AG04450 (cell line): ENCODE measurements at regions not wholly inside any gene's neighbourhood (a gene's known extent, or its start where the extent isn't known, plus 50 kb on each side); places are given as distances from the start of the nearest gene placed in this dataset.

Experiments
- CTCF ChIA-PET: fragments of 300-600, 350-600 bp; formaldehyde crosslinking; extraction: SDS; loops from one replicate; lab custom pipeline; 2022; ENCODE audit warnings: antibody characterized with exemption, inconsistent platforms; lab: Charles Lee
- POLR2A ChIA-PET: fragments of 350-600 bp; formaldehyde crosslinking; extraction: SDS; loops from one replicate; lab custom pipeline; 2021; ENCODE audit warnings: antibody characterized with exemption, inconsistent platforms; lab: Yijun Ruan, JAX
- DNase-seq: peaks from one replicate; pipeline ENCODE4 v3.0.0-alpha.2; 2011; ENCODE audit warnings: low read depth, low spot score
- H3K27ac ChIP-seq: one replicate; pipeline ENCODE4 v1.5.1; 2012; ENCODE audit warnings: low read depth, low read length, control low read depth
- H3K27me3 ChIP-seq: one replicate; pipeline ENCODE4 v1.6.0; 2012; ENCODE audit warnings: low read length; ENCODE audit not compliant: control insufficient read depth, insufficient read depth
- H3K4me3 ChIP-seq: 2 replicates; pipeline ENCODE4 v1.5.1; 2011; ENCODE audit warnings: mild to moderate bottlenecking, low read depth, low read length, control low read depth
- H3K9me3 ChIP-seq: 2 replicates; pipeline ENCODE4 v1.5.1; 2012; ENCODE audit warnings: low read length; ENCODE audit not compliant: control insufficient read depth, insufficient read depth
- CTCF ChIP-seq: IDR thresholded peaks from 2 replicates; pipeline ENCODE4 v1.5.1; 2011; ENCODE audit warnings: low read depth, low read length, control low read depth, inconsistent platforms

- no peaks in the 10 kb centered on the region for H3K9me3 ChIP-seq
- H3K27ac ChIP-seq, result no peak overlapping the region
- ChIA-PET CTCF (interaction anchor here (0.6 kb wide), 1 partner anchor 616 kb away, joined by 8 read pairs; no protein-coding TSS in a partner anchor), POLR2A (no interaction called here)
- H3K4me3 ChIP-seq, result no peak overlapping the region
- no peaks in the 10 kb centered on the region for H3K27me3 ChIP-seq
- no peak for DNase-seq
- TF ChIP-seq CTCF, result no peak
Observed at GRCh38 chr5:56552612-56553268, 262.6 kb upstream of the MAP3K1 start.

GRCh38 chr5:56550227-56550626 lies 265.1 kb upstream of the MAP3K1 start:
- ChIA-PET POLR2A (no interaction called here), CTCF (no interaction called here)
- Histone ChIP-seq H3K4me3 (no peak overlapping the region), H3K27ac (no peak overlapping the region), H3K9me3 (no peaks in the 10 kb centered on the region), H3K27me3 (no peaks in the 10 kb centered on the region)
- DNase-seq, result no peak
- TF ChIP-seq CTCF, result no peak

- H3K9me3 ChIP-seq, result no peaks in the 10 kb centered on the region
- no peak for TF ChIP-seq CTCF
- DNase-seq, result no peak
- POLR2A ChIA-PET, result no interaction called here
- no peaks in the 10 kb centered on the region for H3K27me3 ChIP-seq
- CTCF ChIA-PET, result no interaction called here
- H3K4me3 ChIP-seq, result no peak overlapping the region
- no peak overlapping the region for H3K27ac ChIP-seq
Observed at GRCh38 chr5:56549096-56549886, 266.1 kb upstream of the MAP3K1 start.

DNA sequence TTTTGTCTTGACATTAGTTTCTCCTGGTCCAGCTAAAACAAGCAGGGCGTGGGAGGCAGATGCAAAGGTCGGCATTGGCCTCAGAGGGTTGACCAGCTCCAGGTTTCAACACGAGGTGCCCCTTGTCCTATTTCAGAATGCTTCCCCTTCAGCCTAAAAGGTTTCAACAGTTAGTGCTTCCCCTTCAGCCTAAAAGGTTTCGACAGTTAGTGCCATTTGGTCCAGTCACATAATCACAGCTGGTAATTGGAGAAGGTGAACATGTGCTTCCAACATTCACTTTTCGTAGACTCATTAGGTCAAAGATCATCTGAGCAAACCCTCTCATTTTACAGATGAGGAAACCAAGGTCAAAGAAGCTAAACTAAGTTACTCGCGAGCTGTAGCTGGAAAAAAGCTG lies 270.3 kb upstream of the MAP3K1 start:
- POLR2A ChIA-PET, result interaction anchor here (1.2 kb wide), 1 partner anchor 19 kb away, joined by 3 read pairs; no protein-coding TSS in a partner anchor
- DNase-seq, result no peak
- H3K27ac ChIP-seq, result no peak overlapping the region

More for the DNA sequence above, 270.3 kb upstream of the MAP3K1 start:
- Histone ChIP-seq H3K9me3 (no peaks in the 10 kb centered on the region), H3K4me3 (no peak overlapping the region), H3K27me3 (no peaks in the 10 kb centered on the region)
- CTCF ChIA-PET, result no interaction called here
- no peak for TF ChIP-seq CTCF
